ENCODE measurements at regions not wholly inside any gene's neighbourhood (a gene's known extent, or its start where the extent isn't known, plus 50 kb on each side); places are given as distances from the start of the nearest gene placed in this dataset.

DNA sequence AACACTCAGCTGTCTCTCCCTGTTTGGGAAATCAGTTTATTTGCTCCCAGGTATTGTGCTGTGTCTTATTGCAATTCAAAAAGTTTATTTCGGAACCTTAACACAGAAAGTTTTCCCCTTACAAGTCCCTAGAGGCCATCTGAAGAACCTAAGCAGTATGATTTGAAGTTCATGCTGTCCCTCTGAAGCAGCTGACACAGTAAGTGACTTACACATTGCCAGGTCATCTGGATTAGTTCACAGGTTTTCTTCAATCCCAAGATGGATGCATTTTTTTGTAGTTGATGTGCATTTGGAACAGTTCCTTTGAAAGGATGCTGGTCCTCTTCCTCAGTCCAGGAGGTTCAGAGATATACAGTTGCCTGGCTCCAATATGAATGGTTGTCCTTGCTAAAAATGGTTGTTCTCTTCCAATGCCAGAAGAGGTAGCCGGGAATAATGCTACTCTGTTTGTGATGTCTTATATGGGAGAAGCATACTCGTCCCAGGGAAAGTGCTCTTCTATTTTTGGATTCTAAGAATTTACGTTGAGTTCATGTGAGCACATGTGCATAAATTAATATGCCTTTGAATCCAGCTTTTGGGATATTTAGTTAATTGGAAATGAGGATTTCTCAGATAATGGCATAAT lies 183.5 kb upstream of the PHYHIPL start:
- Histone ChIP-seq H2BK20ac (ENCODE audit: low read depth, low read length) (no peak overlapping the region), H2BK120ac (ENCODE audit: low read depth, low read length) (no peak overlapping the region), H3K56ac (ENCODE audit: extremely low read depth, insufficient read depth, low read length) (no peak overlapping the region), H3K79me1 (ENCODE audit: low read depth in 1 of 2, low read length in 2 of 2) (no peaks in the 10 kb centered on the region), H2BK5ac (ENCODE audit: low read depth, low read length, poor library complexity, severe bottlenecking) (no peak overlapping the region), H3K27me3 (ENCODE audit: control insufficient read depth, insufficient read depth, low read length) (peaks cover 3% of the 10 kb centered on the region), H3K4me1 (ENCODE audit: control insufficient read depth, insufficient read depth, low read length) (no peaks in the 10 kb centered on the region), H2AK5ac (ENCODE audit: low read depth, low read length) (no peak overlapping the region), H3K18ac (ENCODE audit: low read depth, low read length) (no peak overlapping the region), H3K4me3 (ENCODE audit: insufficient read depth, low read depth, low read length) (no peak overlapping the region), H3K36me3 (ENCODE audit: control insufficient read depth, insufficient read depth, low read length) (no peaks in the 10 kb centered on the region), H4K8ac (ENCODE audit: low read depth in 2 of 2, low read length in 2 of 2) (no peak overlapping the region), H3K9me3 (ENCODE audit: control insufficient read depth, insufficient read depth, low read length) (no peaks in the 10 kb centered on the region), H3K4me2 (ENCODE audit: low read depth, low read length) (no peak overlapping the region), H4K20me1 (ENCODE audit: insufficient read depth, low read length) (no peaks in the 10 kb centered on the region), H3K14ac (replicated peaks; ENCODE audit: low read depth, low read length) (no peak overlapping the region), H3K9me1 (ENCODE audit: insufficient read depth, low read length) (no peaks in the 10 kb centered on the region), H3K23ac (ENCODE audit: low read depth, low read length) (no peak overlapping the region), H2AK9ac (replicated peaks; ENCODE audit: low read depth, low read length, poor library complexity) (no peak overlapping the region), H3K4ac (ENCODE audit: low read depth, low read length) (no peak overlapping the region), H2BK15ac (ENCODE audit: low read depth, low read length) (no peak overlapping the region), H4K5ac (ENCODE audit: low read depth, low read length) (no peak overlapping the region), H3K27ac (ENCODE audit: insufficient read depth, low read length) (no peak overlapping the region), H2AFZ (replicated peaks; ENCODE audit: low read length, poor library complexity) (no peak overlapping the region), H4K91ac (ENCODE audit: insufficient read depth, low read depth, low read length) (no peak overlapping the region), H3K9ac (ENCODE audit: low read depth, low read length) (no peak overlapping the region)
- in situ Hi-C loops (cut with MboI; ENCODE audit: low sequenced_read_pairs) = no loop called here
- dilution Hi-C loops (cut with HindIII; ENCODE audit: low sequenced_read_pairs, unreplicated experiment) = no loop called here
- 60% methylated on average over 1 of the region's 4 CpGs; no CpG with 5 or more reads in 1 of the 2 experiments for WGBS, 2 experiments (ENCODE audit: extremely low coverage in 2 of 2, insufficient read length in 1 of 2)
- no peak for DNase-seq
- no TSS peak for BruUV-seq (replicated peaks)
- CTCF ChIA-PET = no interaction called here
- TF ChIP-seq MAZ (IDR thresholded peaks at IDR 0.05; ENCODE audit: borderline replicate concordance, low read depth, low read length) (no peak), POLR2A (IDR thresholded peaks at IDR 0.05; ENCODE audit: low read depth, low read length) (no peak), NFE2L2 (IDR thresholded peaks at IDR 0.05; ENCODE audit: low read depth, low read length) (no peak), CEBPB (IDR thresholded peaks at IDR 0.05; ENCODE audit: low read depth, low read length) (no peak), SMC3 (IDR thresholded peaks at IDR 0.05; ENCODE audit: low read depth, low read length) (no peak), RFX5 (IDR thresholded peaks at IDR 0.05; ENCODE audit: low read depth, low read length) (no peak), RCOR1 (IDR thresholded peaks at IDR 0.05; ENCODE audit: insufficient replicate concordance, low read length) (no peak)
- TF ChIP-seq, protein P1, sequence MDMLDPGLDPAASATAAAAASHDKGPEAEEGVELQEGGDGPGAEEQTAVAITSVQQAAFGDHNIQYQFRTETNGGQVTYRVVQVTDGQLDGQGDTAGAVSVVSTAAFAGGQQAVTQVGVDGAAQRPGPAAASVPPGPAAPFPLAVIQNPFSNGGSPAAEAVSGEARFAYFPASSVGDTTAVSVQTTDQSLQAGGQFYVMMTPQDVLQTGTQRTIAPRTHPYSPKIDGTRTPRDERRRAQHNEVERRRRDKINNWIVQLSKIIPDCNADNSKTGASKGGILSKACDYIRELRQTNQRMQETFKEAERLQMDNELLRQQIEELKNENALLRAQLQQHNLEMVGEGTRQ (IDR thresholded peaks at IDR 0.05; ENCODE audit: low read depth, low read length) = no peak
- intact Hi-C loops (cut with micrococcal nuclease) = no loop called here
- no peak for ATAC-seq (ENCODE audit: low read depth)
- POLR2A ChIA-PET (ENCODE audit: unreplicated experiment) = no interaction called here
